Astrocyte (in vitro differentiated cells and primary cell): ENCODE measurements at regions not wholly inside any gene's neighbourhood (a gene's known extent, or its start where the extent isn't known, plus 50 kb on each side); places are given as distances from the start of the nearest gene placed in this dataset.

Source experiments
- CTCF ChIP-seq: IDR thresholded peaks from 2 replicates; pipeline ENCODE4 v1.5.1; 2011; ENCODE audit warnings: low read depth, mild to moderate bottlenecking, inconsistent platforms, low read length, moderate library complexity; ENCODE audit not compliant: insufficient read depth
- EZH2 ChIP-seq: IDR thresholded peaks from 2 replicates; pipeline ENCODE4 v1.6.1; 2012; ENCODE audit warnings: mild to moderate bottlenecking, low read length, inconsistent platforms; ENCODE audit not compliant: insufficient read depth

- TF ChIP-seq CTCF, result no peak
- TF ChIP-seq EZH2, result no peak
Observed at GRCh38 chr16:72349719-72350118, 177.8 kb upstream of the PMFBP1 start.
